Prostate gland (tissue), 2 donors: ENCODE measurements at regions not wholly inside any gene's neighbourhood (a gene's known extent, or its start where the extent isn't known, plus 50 kb on each side); places are given as distances from the start of the nearest gene placed in this dataset.

Experiments
- DNase-seq: peaks from one replicate; pipeline ENCODE4 v3.0.0-alpha.2; 2019; ENCODE audit warnings: low spot score
- H3K27ac ChIP-seq, 2 donors: fragments of 200-600 bp; sonication (generic); 2 replicates each; pipeline ENCODE4 v1.5.1; 2017 to 2019
- H3K27me3 ChIP-seq: fragments of 200-600 bp; sonication (generic); replicated peaks from 2 replicates; pipeline ENCODE4 v1.5.1; 2019; ENCODE audit not compliant: insufficient read depth
- H3K36me3 ChIP-seq, 2 donors: fragments of 200-600 bp; sonication (generic); 1 replicate in 1 of 2; 2 replicates in 1 of 2; pipeline versions ENCODE4 v1.5.1 to v1.8.1; 2017 to 2019
- H3K4me1 ChIP-seq: fragments of 200-600 bp; sonication (generic); replicated peaks from 2 replicates; pipeline ENCODE4 v1.5.1; 2019
- H3K4me3 ChIP-seq, 2 donors: fragments of 200-600 bp; sonication (generic); 2 replicates each; pipeline ENCODE4 v1.5.1; 2017 to 2019
- H3K9me3 ChIP-seq: fragments of 200-600 bp; sonication (generic); 2 replicates; pipeline ENCODE4 v1.5.1; 2017
- POLR2A ChIP-seq: fragments of 450-650 bp; IDR thresholded peaks from one replicate; pipeline ENCODE4 v1.6.1; 2016; ENCODE audit warnings: antibody characterized with exemption, mild to moderate bottlenecking
- POLR2AphosphoS5 ChIP-seq: sonication (generic); formaldehyde crosslinking; IDR thresholded peaks from one replicate; pipeline ENCODE4 v1.6.1; 2017; ENCODE audit warnings: antibody characterized with exemption
- WGBS: methylation state at CpG from one replicate; pipeline ENCODE4 v1.1.5; 2018; 5-methylcytosine and 5-hydroxymethylcytosine counted together
- intact Hi-C: fragments of 100-400 bp; cut with DNase I; formaldehyde crosslinking; loops from one replicate; pipeline ENCODE4 v1.14.2; 2022
- TF ChIP-seq, protein P1 (sequence below), 4 experiments: fragments of 200-600 bp in 2 of 4; fragments of 450-650 bp in 2 of 4; sonication (generic) in 2 of 4; IDR thresholded peaks; 1 replicate in 3 of 4; 2 replicates in 1 of 4; pipeline ENCODE4 v1.5.1; 2016 to 2019; ENCODE audit warnings: antibody characterized with exemption in 4 of 4, mild to moderate bottlenecking in 2 of 4, moderate library complexity in 2 of 4

GRCh38 chr21:31553461-31553860 lies 106.0 kb upstream of the SOD1 start:
- TF ChIP-seq POLR2A = no peak
- TF ChIP-seq POLR2AphosphoS5 = no peak
- TF ChIP-seq, protein P1, sequence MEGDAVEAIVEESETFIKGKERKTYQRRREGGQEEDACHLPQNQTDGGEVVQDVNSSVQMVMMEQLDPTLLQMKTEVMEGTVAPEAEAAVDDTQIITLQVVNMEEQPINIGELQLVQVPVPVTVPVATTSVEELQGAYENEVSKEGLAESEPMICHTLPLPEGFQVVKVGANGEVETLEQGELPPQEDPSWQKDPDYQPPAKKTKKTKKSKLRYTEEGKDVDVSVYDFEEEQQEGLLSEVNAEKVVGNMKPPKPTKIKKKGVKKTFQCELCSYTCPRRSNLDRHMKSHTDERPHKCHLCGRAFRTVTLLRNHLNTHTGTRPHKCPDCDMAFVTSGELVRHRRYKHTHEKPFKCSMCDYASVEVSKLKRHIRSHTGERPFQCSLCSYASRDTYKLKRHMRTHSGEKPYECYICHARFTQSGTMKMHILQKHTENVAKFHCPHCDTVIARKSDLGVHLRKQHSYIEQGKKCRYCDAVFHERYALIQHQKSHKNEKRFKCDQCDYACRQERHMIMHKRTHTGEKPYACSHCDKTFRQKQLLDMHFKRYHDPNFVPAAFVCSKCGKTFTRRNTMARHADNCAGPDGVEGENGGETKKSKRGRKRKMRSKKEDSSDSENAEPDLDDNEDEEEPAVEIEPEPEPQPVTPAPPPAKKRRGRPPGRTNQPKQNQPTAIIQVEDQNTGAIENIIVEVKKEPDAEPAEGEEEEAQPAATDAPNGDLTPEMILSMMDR (IDR thresholded peaks at IDR 0.05) = no peak
- no peak for DNase-seq
- no peaks in the 10 kb centered on the region for H3K9me3 ChIP-seq
- intact Hi-C loops = no loop called here
- no peak overlapping the region for H3K4me3 ChIP-seq
- 94% methylated on average over 5 of the region's 5 CpGs for WGBS
- H3K4me1 ChIP-seq = peaks cover 3% of the 10 kb centered on the region
- no peaks in the 10 kb centered on the region for H3K27me3 ChIP-seq
- no peak overlapping the region for H3K27ac ChIP-seq
- no peaks in the 10 kb centered on the region for H3K36me3 ChIP-seq

DNA sequence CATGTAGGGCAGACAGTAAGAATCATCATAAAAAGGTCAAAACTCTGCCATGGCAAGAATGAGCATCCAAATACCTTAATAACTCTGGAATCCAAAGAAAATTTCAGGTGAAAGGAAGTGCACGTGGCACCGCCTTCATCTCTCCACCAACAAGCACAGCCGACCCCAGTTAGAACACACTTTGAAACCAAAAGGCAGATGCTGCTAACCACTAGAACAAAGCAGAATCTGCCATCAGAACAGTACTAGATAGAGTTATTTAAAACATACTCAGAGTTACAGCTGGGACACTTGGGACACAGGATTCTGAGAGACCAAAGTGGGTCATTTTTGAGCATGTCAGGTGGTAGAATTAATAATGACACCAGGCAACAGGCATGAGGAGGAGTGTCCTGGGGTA lies 106.7 kb upstream of the SOD1 start:
- H3K36me3 ChIP-seq = no peaks in the 10 kb centered on the region
- 92% methylated on average over 3 of the region's 3 CpGs for WGBS
- H3K27me3 ChIP-seq = no peaks in the 10 kb centered on the region
- TF ChIP-seq, protein P1 (IDR thresholded peaks at IDR 0.05) = no peak
- TF ChIP-seq POLR2A = no peak
- TF ChIP-seq POLR2AphosphoS5 = no peak
- no peak overlapping the region for H3K27ac ChIP-seq
- H3K9me3 ChIP-seq = no peaks in the 10 kb centered on the region
- no peak for DNase-seq
- H3K4me3 ChIP-seq = no peak overlapping the region
- intact Hi-C loops = no loop called here
- H3K4me1 ChIP-seq = no peaks in the 10 kb centered on the region

DNA sequence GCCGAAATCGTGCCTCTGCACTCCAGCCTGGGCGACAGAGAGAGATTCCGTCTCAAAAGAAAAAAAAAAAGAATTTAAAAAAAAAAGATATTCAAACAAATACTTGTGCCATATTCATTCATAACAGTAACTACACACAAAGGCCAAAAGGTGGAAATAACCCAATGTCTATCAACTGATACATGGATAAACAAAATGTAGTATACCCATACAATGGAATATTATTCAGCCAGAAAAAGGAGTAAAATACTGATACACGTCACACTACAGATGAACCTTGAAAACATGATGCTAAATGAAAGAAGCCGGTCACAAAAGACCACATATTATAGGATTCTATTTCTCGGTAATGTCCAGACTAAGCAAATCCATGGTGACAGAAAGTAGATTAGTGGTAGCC lies 109.4 kb upstream of the SOD1 start:
- WGBS = 94% methylated on average over 7 of the region's 7 CpGs
- Histone ChIP-seq H3K27me3 (no peaks in the 10 kb centered on the region), H3K27ac (no peak overlapping the region), H3K36me3 (no peaks in the 10 kb centered on the region), H3K4me3 (no peak overlapping the region), H3K4me1 (no peaks in the 10 kb centered on the region), H3K9me3 (no peaks in the 10 kb centered on the region)
- intact Hi-C loops = no loop called here
- TF ChIP-seq POLR2A (no peak), POLR2AphosphoS5 (no peak)
- TF ChIP-seq, protein P1 (IDR thresholded peaks at IDR 0.05) = no peak
- DNase-seq = no peak

DNA sequence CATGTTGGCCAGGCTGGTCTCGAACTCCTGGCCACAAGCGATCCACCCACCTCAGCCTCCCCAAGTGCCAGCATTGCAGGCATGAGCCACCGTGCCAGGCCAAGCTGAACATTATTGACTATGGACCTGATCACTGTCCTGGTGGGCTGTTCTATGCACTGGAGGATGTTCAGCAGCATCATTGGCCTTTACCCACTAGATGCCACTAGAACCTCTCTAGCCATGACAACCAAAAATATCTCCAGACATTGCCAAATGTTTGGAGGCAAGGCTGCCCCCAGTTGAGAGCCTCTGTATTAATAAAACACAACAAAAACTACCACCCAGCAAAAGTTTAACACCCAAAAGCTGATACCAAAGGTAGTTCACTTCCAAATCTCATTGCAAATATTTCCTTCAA lies 110.8 kb upstream of the SOD1 start:
- intact Hi-C loops = no loop called here
- Histone ChIP-seq H3K4me3 (no peak overlapping the region), H3K27ac (no peak overlapping the region), H3K36me3 (no peaks in the 10 kb centered on the region), H3K27me3 (no peaks in the 10 kb centered on the region), H3K4me1 (no peaks in the 10 kb centered on the region), H3K9me3 (no peaks in the 10 kb centered on the region)
- no peak for DNase-seq
- WGBS = 100% methylated on average over 3 of the region's 3 CpGs
- TF ChIP-seq POLR2AphosphoS5 = no peak
- TF ChIP-seq, protein P1 (IDR thresholded peaks at IDR 0.05) = no peak
- no peak for TF ChIP-seq POLR2A

DNA sequence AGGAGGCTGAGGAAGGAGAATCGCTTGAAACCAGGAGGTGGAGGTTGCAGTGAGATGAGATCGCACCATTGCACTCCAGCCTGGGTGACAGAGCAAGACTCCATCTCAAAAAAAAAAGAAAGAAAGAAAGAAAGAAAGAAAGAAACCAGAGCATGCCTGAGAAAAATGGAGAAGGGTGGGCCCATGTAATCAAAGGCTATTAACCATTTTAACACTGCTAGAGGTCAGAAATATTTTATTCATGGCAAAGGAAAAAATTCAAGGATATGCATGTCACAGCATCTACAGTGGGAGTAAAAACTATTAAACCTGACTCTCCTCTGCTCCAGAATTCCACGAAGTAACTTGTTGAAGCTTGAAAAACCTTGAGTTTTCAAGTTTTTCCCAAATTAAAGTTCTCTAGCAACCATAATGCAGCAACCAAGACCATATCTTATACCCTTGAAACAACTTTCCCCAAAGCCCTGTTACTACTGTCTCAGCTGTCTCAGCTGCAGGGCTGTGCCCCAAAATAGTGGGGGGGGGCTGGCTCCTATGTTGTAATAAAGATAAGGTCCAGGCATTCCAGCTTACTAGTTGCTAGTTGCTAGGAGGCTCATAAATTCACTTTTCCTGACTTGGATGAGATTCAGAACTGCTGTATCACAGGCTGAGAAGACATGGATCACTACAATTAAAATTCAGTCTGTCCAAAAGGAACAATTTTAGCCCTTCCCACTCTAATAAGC lies 112.9 kb upstream of the SOD1 start:
- TF ChIP-seq POLR2AphosphoS5 (no peak), POLR2A (no peak)
- TF ChIP-seq, protein P1 (IDR thresholded peaks at IDR 0.05) = no peak

More for the DNA sequence above, 112.9 kb upstream of the SOD1 start:
- H3K27me3 ChIP-seq = no peaks in the 10 kb centered on the region
- no peak for DNase-seq
- no peaks in the 10 kb centered on the region for H3K9me3 ChIP-seq
- no peak overlapping the region for H3K4me3 ChIP-seq
- no peaks in the 10 kb centered on the region for H3K36me3 ChIP-seq
- no peaks in the 10 kb centered on the region for H3K4me1 ChIP-seq
- intact Hi-C loops = no loop called here
- H3K27ac ChIP-seq = no peak overlapping the region
- 73% methylated on average over 3 of the region's 3 CpGs for WGBS
